ENCODE measurements at regions not wholly inside any gene's neighbourhood (a gene's known extent, or its start where the extent isn't known, plus 50 kb on each side); places are given as distances from the start of the nearest gene placed in this dataset.

GRCh38 chr3:70805061-70805889 is 492.8 kb upstream of the MDFIC2 start:
- TF ChIP-seq CTCF (IDR thresholded peaks at IDR 0.05; ENCODE audit: low read depth, low read length) = no peak
- no peak overlapping the region for H3K4me3 ChIP-seq (ENCODE audit: low read depth, low read length)

GRCh38 chr3:70803891-70804290 is 491.5 kb upstream of the MDFIC2 start:
- no peak for TF ChIP-seq CTCF (IDR thresholded peaks at IDR 0.05; ENCODE audit: low read depth, low read length)
- no peak overlapping the region for H3K4me3 ChIP-seq (ENCODE audit: low read depth, low read length)

GRCh38 chr3:70803319-70803718 is 490.9 kb upstream of the MDFIC2 start:
- H3K4me3 ChIP-seq (ENCODE audit: low read depth, low read length) = no peak overlapping the region
- no peak for TF ChIP-seq CTCF (IDR thresholded peaks at IDR 0.05; ENCODE audit: low read depth, low read length)

GRCh38 chr3:70800951-70801350 is 488.5 kb upstream of the MDFIC2 start:
- H3K4me3 ChIP-seq (ENCODE audit: low read depth, low read length) = no peak overlapping the region
- no peak for TF ChIP-seq CTCF (IDR thresholded peaks at IDR 0.05; ENCODE audit: low read depth, low read length)

- no peak for TF ChIP-seq CTCF (IDR thresholded peaks at IDR 0.05; ENCODE audit: low read depth, low read length)
- H3K4me3 ChIP-seq (ENCODE audit: low read depth, low read length) = no peak overlapping the region
Measured at GRCh38 chr3:70789878-70790277, 477.4 kb upstream of the MDFIC2 start.

- H3K4me3 ChIP-seq (ENCODE audit: low read depth, low read length) = no peak overlapping the region
- TF ChIP-seq CTCF (IDR thresholded peaks at IDR 0.05; ENCODE audit: low read depth, low read length) = no peak
Measured at GRCh38 chr3:70780790-70781189, 468.4 kb upstream of the MDFIC2 start.

- TF ChIP-seq CTCF (IDR thresholded peaks at IDR 0.05; ENCODE audit: low read depth, low read length) = no peak
- H3K4me3 ChIP-seq (ENCODE audit: low read depth, low read length) = no peak overlapping the region
Measured at GRCh38 chr3:70779296-70779695, 466.9 kb upstream of the MDFIC2 start.

All from WI38 (cell line).